Loucy (cell line): ENCODE measurements at regions not wholly inside any gene's neighbourhood (a gene's known extent, or its start where the extent isn't known, plus 50 kb on each side); places are given as distances from the start of the nearest gene placed in this dataset.

Experiments used
- H2AFZ ChIP-seq: fragments of 200-600 bp; sonication (generic); 2 replicates; pipeline ENCODE4 v1.6.0; 2016; ENCODE audit warnings: antibody characterized with exemption, mild to moderate bottlenecking, low read length, moderate library complexity
- H3F3A ChIP-seq: fragments of 200-600 bp; 2 replicates; pipeline ENCODE4 v1.6.0; 2016; ENCODE audit warnings: antibody characterized with exemption, low read depth, mild to moderate bottlenecking
- H3K27me3 ChIP-seq: fragments of 200-600 bp; sonication (generic); 2 replicates; pipeline ENCODE4 v1.6.1; 2014; ENCODE audit warnings: low read length, mild to moderate bottlenecking; ENCODE audit not compliant: insufficient read depth, poor library complexity, severe bottlenecking
- H3K36me3 ChIP-seq: fragments of 200-600 bp; sonication (generic); 2 replicates; pipeline ENCODE4 v1.6.1; 2016; ENCODE audit warnings: low read length; ENCODE audit not compliant: insufficient read depth
- H3K4me1 ChIP-seq: fragments of 200-600 bp; sonication (generic); 2 replicates; pipeline ENCODE4 v1.5.1; 2014; ENCODE audit warnings: low read length, mild to moderate bottlenecking; ENCODE audit not compliant: insufficient read depth, poor library complexity, severe bottlenecking
- H3K4me2 ChIP-seq: fragments of 200-600 bp; sonication (generic); 2 replicates; pipeline ENCODE4 v1.6.0; 2014; ENCODE audit warnings: antibody characterized with exemption, low read length, low read depth, mild to moderate bottlenecking; ENCODE audit not compliant: poor library complexity, severe bottlenecking
- H3K4me3 ChIP-seq: fragments of 200-600 bp; sonication (generic); 2 replicates; pipeline ENCODE4 v1.5.1; 2014; ENCODE audit warnings: low read length, mild to moderate bottlenecking, mixed read lengths; ENCODE audit not compliant: poor library complexity, severe bottlenecking
- H3K79me2 ChIP-seq: fragments of 200-600 bp; sonication (generic); 2 replicates; pipeline ENCODE4 v1.6.1; 2014; ENCODE audit warnings: low read length; ENCODE audit not compliant: insufficient read depth
- H3K9ac ChIP-seq: fragments of 200-600 bp; sonication (generic); 2 replicates; pipeline ENCODE4 v1.6.0; 2014; ENCODE audit warnings: mild to moderate bottlenecking, low read depth, low read length, moderate library complexity; ENCODE audit not compliant: poor library complexity, severe bottlenecking
- H3K9me2 ChIP-seq: fragments of 200-600 bp; sonication (generic); replicated peaks from 2 replicates; pipeline ENCODE4 v1.6.1; 2016; ENCODE audit warnings: low read depth, low read length, mixed read lengths
- H3K9me3 ChIP-seq: fragments of 200-600 bp; sonication (generic); 2 replicates; pipeline ENCODE4 v1.6.1; 2014; ENCODE audit warnings: mild to moderate bottlenecking, antibody characterized with exemption, low read length, low read depth; ENCODE audit not compliant: insufficient read depth
- H4K20me1 ChIP-seq: fragments of 200-600 bp; sonication (generic); 2 replicates; pipeline ENCODE4 v1.6.0; 2014; ENCODE audit warnings: antibody characterized with exemption, low read length, mild to moderate bottlenecking; ENCODE audit not compliant: insufficient read depth, poor library complexity, severe bottlenecking
- EZH2phosphoT487 ChIP-seq: fragments of 200-600 bp; IDR thresholded peaks from 2 replicates; pipeline ENCODE4 v1.6.1; 2018; ENCODE audit warnings: antibody characterized with exemption, mild to moderate bottlenecking, moderate library complexity, borderline replicate concordance
- TF ChIP-seq, protein P1 (sequence below): fragments of 200-600 bp; sonication (generic); conservative IDR thresholded peaks from 2 replicates; pipeline ENCODE4 v1.5.1; 2014; ENCODE audit warnings: mild to moderate bottlenecking, antibody characterized with exemption, low read length

DNA sequence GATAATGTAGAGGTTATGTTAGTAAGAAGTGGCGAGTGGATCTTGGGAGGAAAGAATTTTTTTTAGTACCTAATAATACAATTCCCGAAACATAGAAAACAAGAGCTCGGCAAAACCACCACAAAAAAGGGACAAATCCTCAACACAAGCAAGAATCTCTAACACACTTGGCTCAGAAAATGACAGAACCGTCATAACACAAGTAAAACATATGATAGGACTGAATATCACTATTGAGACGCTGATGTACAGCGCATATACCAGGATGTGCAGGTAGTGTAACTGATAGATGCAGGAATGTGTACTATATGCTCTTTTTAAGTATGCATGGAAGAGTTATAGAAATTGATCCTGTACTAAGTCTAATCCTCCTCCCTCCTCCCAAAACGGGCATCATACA, 564.5 kb downstream of the BCL11B start:
- H3K27me3 ChIP-seq = no peaks in the 10 kb centered on the region
- no peak overlapping the region for H2AFZ ChIP-seq
- no peak overlapping the region for H3K9ac ChIP-seq
- TF ChIP-seq, protein P1, sequence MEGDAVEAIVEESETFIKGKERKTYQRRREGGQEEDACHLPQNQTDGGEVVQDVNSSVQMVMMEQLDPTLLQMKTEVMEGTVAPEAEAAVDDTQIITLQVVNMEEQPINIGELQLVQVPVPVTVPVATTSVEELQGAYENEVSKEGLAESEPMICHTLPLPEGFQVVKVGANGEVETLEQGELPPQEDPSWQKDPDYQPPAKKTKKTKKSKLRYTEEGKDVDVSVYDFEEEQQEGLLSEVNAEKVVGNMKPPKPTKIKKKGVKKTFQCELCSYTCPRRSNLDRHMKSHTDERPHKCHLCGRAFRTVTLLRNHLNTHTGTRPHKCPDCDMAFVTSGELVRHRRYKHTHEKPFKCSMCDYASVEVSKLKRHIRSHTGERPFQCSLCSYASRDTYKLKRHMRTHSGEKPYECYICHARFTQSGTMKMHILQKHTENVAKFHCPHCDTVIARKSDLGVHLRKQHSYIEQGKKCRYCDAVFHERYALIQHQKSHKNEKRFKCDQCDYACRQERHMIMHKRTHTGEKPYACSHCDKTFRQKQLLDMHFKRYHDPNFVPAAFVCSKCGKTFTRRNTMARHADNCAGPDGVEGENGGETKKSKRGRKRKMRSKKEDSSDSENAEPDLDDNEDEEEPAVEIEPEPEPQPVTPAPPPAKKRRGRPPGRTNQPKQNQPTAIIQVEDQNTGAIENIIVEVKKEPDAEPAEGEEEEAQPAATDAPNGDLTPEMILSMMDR = no peak
- no peak for TF ChIP-seq EZH2phosphoT487
- H3K79me2 ChIP-seq = no peaks in the 10 kb centered on the region
- no peak overlapping the region for H3K4me3 ChIP-seq
- H4K20me1 ChIP-seq = no peaks in the 10 kb centered on the region
- no peaks in the 10 kb centered on the region for H3F3A ChIP-seq
- no peaks in the 10 kb centered on the region for H3K36me3 ChIP-seq
- peaks cover 21% of the 10 kb centered on the region for H3K4me1 ChIP-seq
- H3K9me2 ChIP-seq = no peaks in the 10 kb centered on the region
- no peak overlapping the region for H3K4me2 ChIP-seq
- H3K9me3 ChIP-seq = no peaks in the 10 kb centered on the region

DNA sequence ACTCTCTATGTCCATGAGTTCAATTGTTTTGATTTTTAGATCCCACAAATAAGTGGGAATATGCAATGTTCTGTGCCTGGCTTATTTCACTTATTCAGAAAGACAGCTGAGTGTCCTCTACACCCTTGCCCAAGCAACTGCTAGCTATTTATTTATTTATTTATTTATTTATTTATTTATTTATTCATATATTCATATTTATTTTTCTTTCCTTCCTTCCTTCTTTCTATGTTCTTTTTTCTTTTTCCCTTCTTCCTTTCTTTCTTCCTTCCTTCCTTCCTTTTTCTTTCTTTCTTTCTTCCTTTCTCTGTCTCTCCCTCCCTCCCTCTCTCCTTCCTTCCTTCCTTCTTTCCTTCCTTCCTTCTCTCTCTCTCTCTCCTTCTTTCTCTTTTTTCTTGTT, 563.4 kb downstream of the BCL11B start:
- Histone ChIP-seq H4K20me1 (no peaks in the 10 kb centered on the region), H3K27me3 (no peaks in the 10 kb centered on the region), H3K9ac (no peak overlapping the region), H3K4me2 (no peak overlapping the region), H3K79me2 (no peaks in the 10 kb centered on the region), H3K4me3 (no peak overlapping the region), H3F3A (no peaks in the 10 kb centered on the region), H3K36me3 (no peaks in the 10 kb centered on the region), H2AFZ (no peak overlapping the region), H3K9me3 (no peaks in the 10 kb centered on the region), H3K4me1 (peaks cover 16% of the 10 kb centered on the region), H3K9me2 (no peaks in the 10 kb centered on the region)
- no peak for TF ChIP-seq EZH2phosphoT487
- TF ChIP-seq, protein P1 = no peak

DNA sequence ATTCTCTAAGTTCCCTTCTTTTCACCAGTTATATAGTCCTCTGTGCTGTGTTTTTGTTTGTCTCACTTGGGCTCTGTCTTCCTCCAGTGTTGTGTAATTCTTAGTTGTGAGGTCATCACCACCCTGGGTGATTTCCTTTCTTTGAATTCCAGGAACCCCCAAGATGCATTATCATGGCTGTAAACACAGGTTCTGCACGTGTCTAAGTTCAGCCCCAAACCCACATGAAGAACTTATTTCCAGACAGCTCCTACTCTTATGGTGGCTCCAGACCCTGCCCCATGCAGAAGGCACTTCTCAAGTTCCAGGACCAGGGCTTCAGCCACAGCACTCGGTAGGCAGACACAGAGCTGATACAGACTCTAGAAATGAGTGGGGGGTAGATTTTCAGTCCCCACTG, 560.5 kb downstream of the BCL11B start:
- Histone ChIP-seq H3K27me3 (no peaks in the 10 kb centered on the region), H3K4me1 (no peaks in the 10 kb centered on the region), H3K36me3 (no peaks in the 10 kb centered on the region), H3K4me3 (no peak overlapping the region), H3K79me2 (no peaks in the 10 kb centered on the region), H3K9me2 (no peaks in the 10 kb centered on the region), H2AFZ (no peak overlapping the region), H3K9ac (no peak overlapping the region), H3K4me2 (no peak overlapping the region), H3F3A (no peaks in the 10 kb centered on the region), H3K9me3 (no peaks in the 10 kb centered on the region), H4K20me1 (no peaks in the 10 kb centered on the region)
- TF ChIP-seq EZH2phosphoT487 = no peak
- TF ChIP-seq, protein P1 = no peak
